ENCODE measurements at regions not wholly inside any gene's neighbourhood (a gene's known extent, or its start where the extent isn't known, plus 50 kb on each side); places are given as distances from the start of the nearest gene placed in this dataset.

- DNase-seq (ENCODE audit: low spot score): peak; percentile 39
- H3K27ac ChIP-seq: no peak overlapping the region
- TF ChIP-seq CTCF (conservative IDR thresholded peaks at IDR 0.05; ENCODE audit: low read depth): peak; percentile 62
- POLR2A ChIA-PET (ENCODE audit: low non-redundant PET): no interaction called here
- CTCF ChIA-PET: interaction anchor here (0.6 to 1.5 kb wide), 4 partner anchors 19 to 134 kb away, joined by 3 to 5 read pairs (median 4); no protein-coding TSS in a partner anchor
These were observed 194.9 kb upstream of the OR4E1 start for GRCh38 chr14:21868442-21869046.

- CTCF ChIA-PET: no interaction called here
- POLR2A ChIA-PET (ENCODE audit: low non-redundant PET): no interaction called here
- no peak for TF ChIP-seq CTCF (conservative IDR thresholded peaks at IDR 0.05; ENCODE audit: low read depth)
- no peak overlapping the region for H3K27ac ChIP-seq
- peak; percentile 57 for DNase-seq (ENCODE audit: low spot score)
These were observed 193.9 kb upstream of the OR4E1 start for GRCh38 chr14:21867541-21867940.

- DNase-seq (ENCODE audit: low spot score): peak; percentile 9
- CTCF ChIA-PET: no interaction called here
- no peak for TF ChIP-seq CTCF (conservative IDR thresholded peaks at IDR 0.05; ENCODE audit: low read depth)
- POLR2A ChIA-PET (ENCODE audit: low non-redundant PET): no interaction called here
- no peak overlapping the region for H3K27ac ChIP-seq
These were observed 192.9 kb upstream of the OR4E1 start for GRCh38 chr14:21866479-21866878.

GRCh38 chr14:21863289-21863688 lies 189.7 kb upstream of the OR4E1 start:
- ChIA-PET CTCF (no interaction called here), POLR2A (ENCODE audit: low non-redundant PET) (no interaction called here)
- H3K27ac ChIP-seq: no peak overlapping the region

GRCh38 chr14:21861153-21861552 lies 187.5 kb upstream of the OR4E1 start:
- CTCF ChIA-PET: interaction anchor here (0.6 to 1.2 kb wide), 2 partner anchors 9 to 37 kb away, joined by 4 read pairs; no protein-coding TSS in a partner anchor
- TF ChIP-seq CTCF (conservative IDR thresholded peaks at IDR 0.05; ENCODE audit: low read depth): no peak
- POLR2A ChIA-PET (ENCODE audit: low non-redundant PET): no interaction called here
- H3K27ac ChIP-seq: no peak overlapping the region
- DNase-seq (ENCODE audit: low spot score): no peak

More at GRCh38 chr14:21863289-21863688, 189.7 kb upstream of the OR4E1 start:
- DNase-seq (ENCODE audit: low spot score): no peak
- no peak for TF ChIP-seq CTCF (conservative IDR thresholded peaks at IDR 0.05; ENCODE audit: low read depth)

GRCh38 chr14:21860172-21860571 lies 186.6 kb upstream of the OR4E1 start:
- ChIA-PET CTCF (interaction anchor here (1.2 kb wide), 1 partner anchor 8 kb away, joined by 4 read pairs; no protein-coding TSS in a partner anchor), POLR2A (ENCODE audit: low non-redundant PET) (no interaction called here)
- no peak overlapping the region for H3K27ac ChIP-seq
- no peak for DNase-seq (ENCODE audit: low spot score)
- TF ChIP-seq CTCF (conservative IDR thresholded peaks at IDR 0.05; ENCODE audit: low read depth): 0 out of 2 replicates have a peak, but pooled peaks have one; percentile 7
